ENCODE measurements at regions not wholly inside any gene's neighbourhood (a gene's known extent, or its start where the extent isn't known, plus 50 kb on each side); places are given as distances from the start of the nearest gene placed in this dataset.

- Histone ChIP-seq H3K27ac (ENCODE audit: low read depth, low read length) (no peak overlapping the region), H3K9ac (ENCODE audit: extremely low read depth, low read length, poor library complexity, severe bottlenecking) (no peak overlapping the region), H3K36me3 (ENCODE audit: control insufficient read depth, insufficient read depth, low read length) (no peaks in the 10 kb centered on the region), H3K4me3 (ENCODE audit: low read length) (no peak overlapping the region), H3K4me1 (ENCODE audit: control insufficient read depth, insufficient read depth, low read length) (no peaks in the 10 kb centered on the region), H3K27me3 (ENCODE audit: control insufficient read depth, insufficient read depth, low read length, poor library complexity, severe bottlenecking) (peaks cover 27% of the 10 kb centered on the region), H3K9me3 (ENCODE audit: control insufficient read depth, low read length) (peaks cover 4% of the 10 kb centered on the region)
- no peaks in the 10 kb centered on the region for H3K36me3 Mint-ChIP-seq (ENCODE audit: low read depth)
- H3K27ac Mint-ChIP-seq: no peak overlapping the region
- WGBS, 2 experiments (ENCODE audit: insufficient coverage in 1 of 2, insufficient read length in 1 of 2): 94 to 97% methylated on average over 3 of the region's 3 CpGs
- H3K4me1 Mint-ChIP-seq: no peaks in the 10 kb centered on the region
- no peak for DNase-seq
- no peak overlapping the region for H3K4me3 Mint-ChIP-seq
- H3K27me3 Mint-ChIP-seq (ENCODE audit: insufficient read depth): peaks cover 13% of the 10 kb centered on the region
- no peak for TF ChIP-seq CTCF (conservative IDR thresholded peaks at IDR 0.05)
- H3K9me3 Mint-ChIP-seq: no peaks in the 10 kb centered on the region
Observed at GRCh38 chr12:67582238-67582834, 66.2 kb upstream of the DYRK2 start.

DNA sequence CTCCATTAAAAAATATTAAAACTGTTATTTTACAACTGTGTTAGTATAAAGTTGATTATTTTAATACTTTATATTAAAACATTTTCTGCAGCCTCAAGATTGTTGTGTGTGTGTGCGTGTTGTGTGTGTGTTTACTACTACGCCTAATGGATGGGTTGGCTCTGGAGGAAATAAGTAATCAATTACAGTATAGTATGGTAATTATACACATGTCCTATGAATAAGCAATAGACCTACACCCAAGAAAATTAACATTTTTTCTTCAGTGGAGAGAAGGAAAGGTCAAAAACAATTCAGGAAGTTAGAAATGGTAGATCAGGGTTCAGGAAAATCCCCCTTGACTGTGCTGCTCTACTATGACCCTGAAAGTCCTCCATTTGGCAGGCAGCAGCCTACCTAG, 65.7 kb upstream of the DYRK2 start:
- H3K36me3 Mint-ChIP-seq (ENCODE audit: low read depth): no peaks in the 10 kb centered on the region
- Histone ChIP-seq H3K36me3 (ENCODE audit: control insufficient read depth, insufficient read depth, low read length) (no peaks in the 10 kb centered on the region), H3K9me3 (ENCODE audit: control insufficient read depth, low read length) (peaks cover 3% of the 10 kb centered on the region), H3K4me3 (ENCODE audit: low read length) (no peak overlapping the region), H3K4me1 (ENCODE audit: control insufficient read depth, insufficient read depth, low read length) (no peaks in the 10 kb centered on the region), H3K27me3 (ENCODE audit: control insufficient read depth, insufficient read depth, low read length, poor library complexity, severe bottlenecking) (peaks cover 22% of the 10 kb centered on the region), H3K27ac (ENCODE audit: low read depth, low read length) (no peak overlapping the region), H3K9ac (ENCODE audit: extremely low read depth, low read length, poor library complexity, severe bottlenecking) (no peak overlapping the region)
- H3K4me3 Mint-ChIP-seq: no peak overlapping the region
- H3K27ac Mint-ChIP-seq: no peak overlapping the region
- H3K4me1 Mint-ChIP-seq: no peaks in the 10 kb centered on the region
- TF ChIP-seq CTCF (conservative IDR thresholded peaks at IDR 0.05): no peak
- no peak for DNase-seq
- no CpG with 5 or more reads among the region's 2 CpGs for WGBS, 2 experiments (ENCODE audit: insufficient coverage in 1 of 2, insufficient read length in 1 of 2)
- peaks cover 10% of the 10 kb centered on the region for H3K27me3 Mint-ChIP-seq (ENCODE audit: insufficient read depth)
- no peaks in the 10 kb centered on the region for H3K9me3 Mint-ChIP-seq

GRCh38 chr12:67586951-67587350, 61.6 kb upstream of the DYRK2 start:
- no peak for TF ChIP-seq CTCF (conservative IDR thresholded peaks at IDR 0.05)

More at GRCh38 chr12:67586951-67587350, 61.6 kb upstream of the DYRK2 start:
- H3K4me1 ChIP-seq (ENCODE audit: control insufficient read depth, insufficient read depth, low read length): no peaks in the 10 kb centered on the region
- H3K4me3 ChIP-seq (ENCODE audit: low read length): no peak overlapping the region
- no peaks in the 10 kb centered on the region for H3K36me3 ChIP-seq (ENCODE audit: control insufficient read depth, insufficient read depth, low read length)
- no peak overlapping the region for H3K27ac ChIP-seq (ENCODE audit: low read depth, low read length)
- no peak for DNase-seq
- WGBS, 2 experiments (ENCODE audit: insufficient coverage in 1 of 2, insufficient read length in 1 of 2): 90 to 97% methylated on average over 3 to 4 of the region's 4 CpGs
- no peaks in the 10 kb centered on the region for H3K4me1 Mint-ChIP-seq
- no peak overlapping the region for H3K4me3 Mint-ChIP-seq
- no peak overlapping the region for H3K27ac Mint-ChIP-seq
- no peak overlapping the region for H3K9ac ChIP-seq (ENCODE audit: extremely low read depth, low read length, poor library complexity, severe bottlenecking)
- peaks cover 2% of the 10 kb centered on the region for H3K27me3 ChIP-seq (ENCODE audit: control insufficient read depth, insufficient read depth, low read length, poor library complexity, severe bottlenecking)
- no peaks in the 10 kb centered on the region for H3K36me3 Mint-ChIP-seq (ENCODE audit: low read depth)
- no peaks in the 10 kb centered on the region for H3K9me3 ChIP-seq (ENCODE audit: control insufficient read depth, low read length)
- H3K27me3 Mint-ChIP-seq (ENCODE audit: insufficient read depth): peaks cover 3% of the 10 kb centered on the region
- no peaks in the 10 kb centered on the region for H3K9me3 Mint-ChIP-seq

Measured in endodermal cell (in vitro differentiated cells).